Midbrain (tissue), 1 donor: ENCODE measurements at regions not wholly inside any gene's neighbourhood (a gene's known extent, or its start where the extent isn't known, plus 50 kb on each side); places are given as distances from the start of the nearest gene placed in this dataset.
"Not testable (repeated sequence)": the region's sequence is repeated elsewhere in the genome, so short reads cannot be mapped to it uniquely, and the experiment has no call there.

ENCODE experiments used
- DNase-seq: peaks from one replicate; lab custom pipeline; 2025; lab: John Stamatoyannopoulos, UW

DNA sequence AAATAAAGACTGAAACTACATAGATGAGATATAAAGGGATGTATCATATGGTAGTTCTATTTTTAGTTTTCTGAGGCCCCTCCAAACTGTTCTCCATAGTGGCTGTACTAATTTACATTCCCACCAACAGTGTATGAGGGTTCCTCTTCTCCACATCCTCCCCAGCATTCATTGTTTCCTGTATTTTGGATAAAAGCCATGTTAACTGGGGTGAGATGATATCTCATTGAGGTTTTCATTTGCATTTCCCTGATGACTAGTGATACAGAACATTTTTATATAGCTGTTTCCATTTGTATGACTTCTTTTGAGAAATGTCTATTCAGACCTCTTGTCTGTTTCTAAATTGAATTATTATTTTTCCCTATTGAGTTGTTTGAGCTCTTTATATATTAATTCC is 229.3 kb downstream of the RFPL4B start:
- no peak for DNase-seq

DNA sequence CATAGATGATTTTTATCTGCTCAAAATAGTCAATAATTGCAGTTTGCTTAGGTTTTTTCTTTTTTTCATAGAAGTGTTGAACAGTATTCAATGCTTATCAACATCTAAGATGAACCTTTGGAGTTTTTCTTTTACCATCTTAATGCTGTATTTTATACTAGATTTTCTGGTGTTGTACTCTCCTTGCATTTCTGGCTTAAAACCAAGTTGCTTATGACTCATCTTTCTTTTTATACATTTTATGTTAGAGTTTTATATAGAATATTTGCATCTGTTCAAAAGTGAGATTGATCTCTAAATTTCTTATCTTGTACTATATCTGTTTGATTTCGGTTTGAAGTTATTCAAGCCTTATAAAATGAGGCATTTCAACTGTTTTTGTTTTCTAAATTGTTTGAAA is 232.5 kb downstream of the RFPL4B start:
- DNase-seq = no peak

DNA sequence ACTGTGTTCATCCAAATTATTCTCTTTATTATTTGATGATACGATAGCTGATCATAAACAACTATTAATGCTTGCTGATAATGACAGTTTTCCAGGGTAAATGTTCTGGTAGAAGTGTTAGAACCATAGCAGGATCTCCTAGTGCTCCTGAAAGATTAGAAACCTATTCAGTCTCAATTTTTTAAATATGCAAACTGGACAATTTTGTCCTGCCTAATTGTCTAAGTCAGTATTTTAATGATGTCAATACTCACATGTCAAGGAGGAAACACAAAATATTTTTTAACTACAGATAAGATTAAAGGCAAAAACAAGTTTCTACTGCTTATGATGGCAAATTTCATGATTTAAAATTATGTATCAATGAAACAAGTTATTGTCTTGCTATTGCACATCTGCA is 233.9 kb downstream of the RFPL4B start:
- DNase-seq = no peak

DNA sequence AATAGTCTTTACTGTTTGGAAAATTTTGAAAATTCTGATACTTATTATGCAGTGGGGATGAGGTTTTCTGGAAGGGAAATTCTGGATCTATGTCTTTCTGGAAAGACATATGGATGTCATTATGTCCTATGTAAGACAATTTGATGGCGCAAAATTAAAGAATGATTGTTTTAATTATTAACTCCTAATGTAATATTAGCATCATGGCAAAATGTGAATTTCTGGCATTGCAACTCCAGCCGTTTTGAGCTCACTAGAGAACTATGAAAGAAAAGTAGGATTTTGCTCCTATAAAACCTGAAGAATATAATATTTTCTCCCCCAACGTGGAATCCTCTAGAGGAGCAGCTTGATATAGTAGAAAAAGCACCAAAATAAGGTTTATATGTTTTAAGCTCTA is 243.2 kb downstream of the RFPL4B start:
- DNase-seq = no peak

DNA sequence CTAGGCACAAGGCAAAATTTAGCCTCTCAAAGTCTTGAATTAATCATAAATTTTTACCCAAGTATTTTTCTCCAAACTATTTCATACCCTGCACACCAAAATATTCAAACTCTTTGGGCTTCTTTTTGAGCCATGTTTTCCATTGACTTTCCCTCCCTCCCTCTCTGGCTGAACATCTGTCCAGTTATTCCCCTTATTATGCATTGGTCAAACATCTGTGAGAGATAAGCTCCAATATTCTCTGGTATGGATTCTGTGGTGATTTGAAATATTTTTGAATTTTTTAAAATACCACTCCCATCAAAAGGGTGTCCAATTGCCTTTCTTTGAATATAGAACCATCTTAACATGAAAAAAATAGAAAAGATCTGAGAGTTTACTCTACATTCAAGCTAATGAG is 244.2 kb downstream of the RFPL4B start:
- DNase-seq = no peak

- DNase-seq = no peak
Measured at GRCh38 chr6:112592159-112592558, 245.0 kb downstream of the RFPL4B start.

- no peak for DNase-seq
Measured at GRCh38 chr6:112594886-112595594, 247.9 kb downstream of the RFPL4B start.

- DNase-seq = no peak
Measured at GRCh38 chr6:112595841-112596240, 248.7 kb downstream of the RFPL4B start.

- no peak for DNase-seq
Measured at GRCh38 chr6:112597176-112597575, 250.0 kb downstream of the RFPL4B start.

- DNase-seq = no peak
Measured at GRCh38 chr6:112600168-112600567, 253.0 kb downstream of the RFPL4B start.

- no peak for DNase-seq
Measured at GRCh38 chr6:112603726-112604125, 256.6 kb downstream of the RFPL4B start.

- DNase-seq = no peak
Measured at GRCh38 chr6:112606656-112607435, 259.7 kb downstream of the RFPL4B start.

GRCh38 chr6:112608925-112609324 is 261.8 kb downstream of the RFPL4B start:
- DNase-seq = not testable (repeated sequence)

DNA sequence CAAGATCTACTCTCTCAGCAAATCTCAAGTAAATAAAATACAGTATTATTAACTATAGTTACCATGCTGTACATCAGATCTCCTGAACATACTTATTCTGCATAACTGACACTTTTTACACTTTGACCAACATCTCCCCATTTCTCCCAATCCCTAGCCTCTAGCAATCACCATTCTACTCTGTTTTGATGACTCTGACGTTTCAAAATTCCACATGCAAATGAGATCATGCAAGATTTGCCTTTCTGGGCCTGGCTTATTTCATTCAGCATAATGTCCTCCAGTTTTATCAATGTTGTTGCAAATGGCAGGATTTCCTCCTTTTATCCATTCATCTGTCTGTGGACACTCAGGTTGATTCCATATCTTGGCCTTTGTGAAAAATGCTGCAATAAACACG is 266.3 kb downstream of the RFPL4B start:
- DNase-seq = no peak

- DNase-seq = no peak
Measured at GRCh38 chr6:112618849-112619248, 271.7 kb downstream of the RFPL4B start.

DNA sequence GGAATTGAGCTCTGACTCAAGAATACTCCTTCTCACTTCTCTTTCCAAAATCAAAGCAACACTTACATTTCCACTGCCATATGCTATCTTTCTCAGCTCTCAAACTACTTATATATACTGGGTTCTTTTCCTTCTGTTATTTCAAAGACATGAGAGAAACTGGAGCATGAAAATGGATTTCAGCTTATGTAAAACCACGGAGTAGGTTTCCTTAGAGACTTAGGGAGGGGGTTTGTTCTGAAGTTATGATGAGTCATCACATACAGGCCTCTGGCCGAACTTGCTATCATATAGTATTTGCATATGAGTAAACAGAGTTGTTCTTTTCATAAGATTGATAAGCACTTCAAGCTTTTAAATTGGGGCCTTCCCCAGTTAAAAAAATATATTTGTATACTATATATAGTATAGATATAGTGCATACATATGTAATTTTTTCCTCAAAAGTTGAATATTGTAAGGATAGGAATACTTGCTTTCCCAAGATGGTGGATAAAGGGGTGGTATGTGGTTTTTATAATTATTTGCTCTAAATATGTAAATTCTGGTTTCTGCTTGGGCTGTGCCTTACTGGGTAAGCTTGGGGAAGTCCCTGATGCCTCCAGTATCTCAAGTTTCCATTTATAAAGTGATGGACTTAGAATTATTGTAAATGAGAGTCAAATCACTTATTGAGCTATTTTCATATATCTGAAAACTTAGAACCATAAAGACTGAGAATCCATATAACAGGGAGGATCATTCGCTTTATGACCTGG is 273.9 kb downstream of the RFPL4B start:
- no peak for DNase-seq

- DNase-seq = no peak
Measured at GRCh38 chr6:112622036-112622435, 274.9 kb downstream of the RFPL4B start.

DNA sequence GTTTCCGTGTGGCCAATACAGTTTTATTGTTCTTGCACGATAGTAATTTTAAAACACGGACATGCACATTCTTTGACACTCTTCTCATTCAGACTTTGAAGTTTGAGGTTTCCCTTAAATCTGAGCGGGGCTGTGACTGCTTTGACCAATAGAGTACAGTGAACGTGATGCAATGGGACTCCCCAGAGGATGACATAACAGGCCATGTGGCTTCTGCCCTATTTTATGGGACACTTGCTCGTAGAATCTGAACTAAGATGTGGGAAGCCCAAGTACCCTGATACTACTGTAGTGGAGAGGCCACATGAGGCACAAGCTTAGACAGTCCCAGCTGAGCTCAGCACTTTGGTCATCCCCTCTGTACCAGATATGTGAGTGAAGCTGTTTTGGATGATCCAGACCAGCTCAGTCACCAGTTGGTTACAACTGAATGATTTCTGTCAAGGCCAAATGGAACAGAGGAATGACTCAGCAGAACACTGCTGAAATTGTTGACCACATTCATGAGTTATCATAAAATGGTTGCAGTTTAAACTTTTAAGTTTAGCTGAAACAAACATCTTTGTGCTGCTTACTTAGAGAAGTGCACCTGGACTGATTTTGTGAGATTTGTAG is 279.4 kb downstream of the RFPL4B start:
- DNase-seq = no peak

GRCh38 chr6:112634376-112634775 is 287.2 kb downstream of the RFPL4B start:
- no peak for DNase-seq

GRCh38 chr6:112636650-112637262 is 289.6 kb downstream of the RFPL4B start:
- DNase-seq = no peak

DNA sequence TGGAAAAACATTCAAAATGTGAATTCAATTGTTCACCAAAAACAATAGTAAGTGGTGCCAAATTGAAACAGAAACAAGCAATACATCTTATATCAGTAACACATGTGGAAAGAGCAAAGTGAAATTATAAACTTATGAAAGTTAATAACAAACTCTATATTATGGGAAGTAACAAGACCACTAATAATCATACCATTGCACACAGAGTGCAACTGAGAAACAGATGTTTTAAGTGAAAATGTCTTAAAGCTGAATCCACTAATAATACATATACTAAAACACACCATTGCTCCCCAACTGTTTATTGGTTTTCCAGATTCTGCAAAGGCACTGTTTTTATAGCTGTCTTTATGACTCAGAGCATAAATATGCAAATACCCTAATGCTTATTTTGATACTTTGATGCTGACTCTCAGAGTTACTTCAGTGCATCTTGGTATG is 292.3 kb downstream of the RFPL4B start:
- no peak for DNase-seq

DNA sequence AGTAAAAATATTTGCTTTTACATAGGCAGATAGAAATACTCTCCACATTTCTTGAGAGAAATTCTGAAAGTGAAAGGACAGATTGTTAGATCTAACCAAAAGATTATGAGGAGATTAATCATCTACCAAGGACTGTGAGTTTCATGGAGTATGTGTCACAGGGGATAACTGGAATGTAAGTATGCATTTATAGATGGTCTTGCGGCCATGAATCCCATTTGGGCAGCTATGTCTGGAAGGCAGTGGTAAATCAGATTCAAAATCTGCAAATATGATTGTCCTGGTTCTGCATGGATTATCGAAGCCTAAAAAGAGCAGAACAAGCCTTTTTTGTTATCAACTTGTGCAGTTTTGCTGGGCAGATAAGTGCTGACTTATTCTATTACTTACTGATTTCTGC is 293.8 kb downstream of the RFPL4B start:
- DNase-seq = no peak
